GM18520 (cell line): ENCODE measurements at regions not wholly inside any gene's neighbourhood (a gene's known extent, or its start where the extent isn't known, plus 50 kb on each side); places are given as distances from the start of the nearest gene placed in this dataset.

Experiments used
- ATAC-seq: cut with Tn5 transposase; IDR thresholded peaks from one replicate; pipeline ENCODE4 v1.9.1; 2021; ENCODE audit not compliant: unreplicated experiment

GRCh38 chr6:95489185-95489863 lies 88.0 kb upstream of the MANEA start:
- ATAC-seq, result no peak

GRCh38 chr6:95496769-95497426 lies 80.4 kb upstream of the MANEA start:
- no peak for ATAC-seq

- ATAC-seq, result no peak
These were observed 76.1 kb upstream of the MANEA start for GRCh38 chr6:95501032-95501904.

GRCh38 chr6:95503568-95503967 lies 73.8 kb upstream of the MANEA start:
- ATAC-seq, result no peak

GRCh38 chr6:95511404-95511803 lies 65.9 kb upstream of the MANEA start:
- ATAC-seq, result no peak

- ATAC-seq, result no peak
These were observed 61.4 kb upstream of the MANEA start for GRCh38 chr6:95515975-95516374.

- no peak for ATAC-seq
These were observed 60.3 kb upstream of the MANEA start for GRCh38 chr6:95517004-95517403.

- no peak for ATAC-seq
These were observed 59.8 kb upstream of the MANEA start for GRCh38 chr6:95517568-95517967.

GRCh38 chr6:95518630-95519227 lies 58.6 kb upstream of the MANEA start:
- no peak for ATAC-seq

- ATAC-seq, result no peak
These were observed 57.9 kb upstream of the MANEA start for GRCh38 chr6:95519228-95520037.

GRCh38 chr6:95521181-95521580 lies 56.2 kb upstream of the MANEA start:
- ATAC-seq, result no peak
